Right hindlimb (tissue), 1 donor: ENCODE measurements at regions not wholly inside any gene's neighbourhood (a gene's known extent, or its start where the extent isn't known, plus 50 kb on each side); places are given as distances from the start of the nearest gene placed in this dataset.

Experiments used
- DNase-seq: peaks from one replicate; pipeline ENCODE4 v3.0.0-alpha.2; 2018

DNA sequence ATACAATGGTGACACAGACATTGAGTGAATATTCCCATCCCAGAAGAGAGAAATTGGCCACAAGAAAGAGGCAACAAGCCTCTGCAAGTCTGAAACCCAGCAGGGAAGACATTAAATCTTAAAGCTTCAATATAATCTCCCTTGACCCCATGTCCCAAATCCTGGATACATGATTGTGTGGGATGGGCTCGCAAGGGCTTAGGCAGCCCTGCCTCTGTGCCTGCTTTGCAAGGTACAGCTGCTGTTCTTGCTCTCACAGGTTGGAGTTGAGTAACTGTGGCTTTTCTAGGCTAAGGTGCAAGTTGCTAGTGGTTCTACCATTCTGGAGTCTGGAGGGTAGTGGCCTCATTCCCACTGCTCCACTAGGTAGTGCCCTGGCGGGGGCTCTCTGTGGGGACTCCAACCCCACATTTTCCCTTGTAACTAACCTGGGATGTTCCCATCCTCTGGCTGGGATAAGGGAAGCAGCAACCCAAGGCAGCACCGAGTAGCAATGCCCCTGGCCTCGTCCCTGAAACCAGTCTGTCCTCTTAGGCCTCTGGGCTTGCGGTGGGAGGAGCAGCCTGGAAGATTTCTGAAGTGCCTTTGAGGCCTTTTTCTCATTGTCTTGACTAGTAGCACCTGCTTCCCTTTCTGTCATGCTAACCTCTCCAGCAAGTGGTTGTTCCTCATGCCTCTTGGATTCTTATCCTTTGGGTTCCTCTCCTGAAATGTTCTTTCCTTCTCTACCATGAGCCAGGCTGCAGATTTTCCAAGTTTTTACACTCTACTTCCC is 90.0 kb downstream of the FAM174B start:
- DNase-seq, result no peak

DNA sequence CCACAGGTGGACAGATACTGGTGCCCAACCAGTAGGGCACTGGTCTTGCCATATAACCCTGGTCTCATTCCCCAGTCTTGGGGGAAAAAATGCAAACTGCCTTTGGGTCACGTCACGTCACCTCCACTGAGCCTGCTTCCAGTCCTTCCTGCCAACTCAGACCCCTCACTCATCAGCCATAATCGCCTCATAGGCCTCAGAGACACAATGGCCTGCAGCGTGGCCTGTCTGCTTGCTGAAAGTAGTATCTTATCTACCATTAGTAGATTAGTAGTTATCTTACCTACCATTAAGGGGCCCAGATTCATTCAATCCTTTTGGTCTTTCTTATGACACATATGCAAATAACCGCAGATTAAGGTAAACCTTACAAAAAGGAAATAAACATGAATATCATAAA is 93.8 kb downstream of the FAM174B start:
- DNase-seq, result no peak

DNA sequence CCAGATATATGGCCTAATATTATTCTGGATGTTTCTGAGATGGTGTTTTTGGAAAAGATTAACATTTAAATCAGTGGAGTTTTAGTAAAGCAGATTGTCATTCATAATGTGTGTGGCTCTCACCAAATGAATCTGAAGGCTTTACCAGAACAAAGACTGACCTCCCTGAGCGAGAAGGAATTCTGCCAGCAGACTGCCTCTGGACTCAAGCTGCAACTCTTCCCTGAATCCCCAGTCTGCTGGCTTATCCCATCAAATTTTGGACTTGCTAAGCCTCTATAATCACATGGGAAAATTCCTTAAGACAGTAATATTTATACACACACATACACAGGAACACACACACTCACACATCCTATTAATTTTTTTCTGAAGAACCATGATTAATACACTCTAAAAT is 102.3 kb downstream of the FAM174B start:
- DNase-seq, result no peak

DNA sequence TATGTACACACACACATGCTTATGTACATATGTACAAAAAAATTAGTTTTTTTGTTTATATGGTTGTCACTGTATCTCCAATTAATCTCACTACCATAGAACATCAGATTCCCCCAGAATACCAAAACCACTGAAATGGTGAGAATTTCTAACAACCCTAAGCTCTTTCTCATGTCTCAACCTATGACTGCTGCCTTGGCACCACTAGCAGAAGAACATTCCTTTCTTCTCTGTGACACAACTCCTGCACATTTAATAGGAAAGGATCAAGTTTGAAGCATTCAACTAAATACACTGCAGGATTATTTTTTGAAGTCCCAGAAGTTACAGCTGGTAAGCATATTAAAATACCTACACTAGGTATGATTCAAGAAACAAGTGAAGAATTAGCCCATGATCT is 109.6 kb downstream of the FAM174B start:
- no peak for DNase-seq

DNA sequence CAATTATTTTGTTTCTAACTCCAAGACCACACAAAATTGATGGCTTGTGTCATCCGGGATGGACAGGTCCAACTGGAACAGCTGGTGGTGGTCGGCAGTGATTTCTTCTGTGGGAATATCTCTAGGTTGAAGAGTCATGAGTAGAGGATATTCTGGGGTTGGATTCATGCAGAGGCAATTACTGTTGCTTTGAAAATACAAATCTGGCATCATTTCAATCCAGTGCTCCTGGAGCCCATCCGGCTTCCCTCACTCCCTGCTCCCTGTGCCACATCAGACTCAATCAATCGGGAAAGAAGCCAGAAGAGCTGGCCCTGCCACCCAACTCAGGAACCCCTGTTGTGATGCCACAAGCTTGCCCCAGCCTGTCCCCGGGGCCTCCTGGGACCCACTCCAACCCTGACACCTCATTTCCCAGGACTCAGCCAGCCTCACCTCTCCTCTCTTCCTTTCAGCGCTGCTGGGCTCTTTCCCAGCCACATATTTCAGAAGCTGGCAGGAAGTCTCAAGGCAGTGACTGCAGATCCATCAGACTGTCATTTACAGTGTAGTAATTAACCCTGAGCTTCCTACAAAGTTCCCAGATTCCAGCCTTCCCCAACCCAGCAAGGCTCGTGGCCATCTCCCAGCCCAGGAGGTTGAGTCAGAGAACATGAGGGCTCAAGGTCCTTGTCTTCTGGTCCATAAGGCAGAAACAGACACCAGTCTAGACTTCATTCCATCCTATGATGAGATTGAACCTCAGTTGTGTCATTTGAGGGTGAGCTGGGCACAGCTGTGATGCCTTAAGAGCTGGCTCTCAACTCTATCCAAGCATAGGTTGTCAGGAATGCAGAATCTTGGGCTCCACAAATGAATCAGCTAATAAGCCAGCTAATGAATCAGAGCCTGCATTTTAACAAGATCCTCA is 114.0 kb downstream of the FAM174B start:
- peak; percentile 34 for DNase-seq

DNA sequence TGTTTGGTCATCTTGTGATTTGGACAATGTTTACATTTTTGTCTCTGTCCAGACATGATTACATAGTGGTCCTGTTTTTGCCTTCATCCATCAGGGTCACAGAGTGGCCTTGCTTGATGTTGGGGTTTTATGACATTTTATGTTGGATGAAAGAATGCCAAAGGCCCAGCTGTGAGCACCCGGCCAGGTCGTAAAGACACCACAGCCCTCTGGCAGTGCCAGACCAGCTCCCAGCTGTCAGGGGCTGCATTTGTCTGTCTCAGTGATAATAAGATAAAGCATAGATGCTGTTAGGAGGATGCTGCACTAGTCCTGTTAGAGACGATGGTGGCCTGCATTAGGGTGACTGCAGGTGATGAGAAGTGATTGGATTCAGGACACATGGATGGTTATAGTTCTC is 117.5 kb downstream of the FAM174B start:
- DNase-seq, result no peak

DNA sequence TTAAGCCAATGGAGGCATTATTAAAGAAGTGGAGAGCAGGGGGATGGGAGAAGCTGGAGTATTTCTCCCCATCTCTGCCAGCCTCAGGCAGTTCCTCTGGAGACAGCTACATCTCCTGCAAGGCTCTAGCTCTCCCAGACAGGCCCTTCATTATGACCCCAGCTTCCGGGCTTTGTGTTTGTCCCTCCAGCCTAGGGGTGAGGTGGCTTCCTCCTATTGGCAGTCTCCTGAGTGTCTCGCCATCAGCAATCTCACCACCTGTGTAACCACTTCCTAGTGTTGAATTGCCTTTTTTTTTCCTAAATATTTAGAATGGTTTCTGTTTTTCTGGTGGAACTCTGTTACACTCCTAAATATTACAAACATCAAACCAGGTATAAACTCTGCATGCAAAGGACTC is 122.3 kb downstream of the FAM174B start:
- no peak for DNase-seq

DNA sequence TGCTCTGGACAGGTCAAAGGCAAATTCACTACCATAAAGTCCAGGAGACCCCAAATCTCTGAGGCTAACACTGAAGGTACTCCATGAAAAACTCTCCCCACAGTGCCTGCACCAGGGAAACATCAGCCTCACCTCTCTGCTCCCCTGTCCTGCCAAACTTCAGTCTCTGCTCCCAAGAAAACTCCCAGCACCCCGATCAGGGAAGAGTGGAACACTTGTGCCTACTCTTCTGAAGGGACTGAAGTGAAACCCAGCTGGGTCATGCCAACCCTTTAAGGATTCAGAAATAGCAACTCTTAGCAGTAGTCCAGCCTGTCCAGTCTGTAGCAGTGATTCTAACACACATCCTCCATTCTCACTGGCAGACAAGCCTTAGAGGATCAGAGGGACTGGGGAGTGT is 124.2 kb downstream of the FAM174B start:
- DNase-seq, result no peak

DNA sequence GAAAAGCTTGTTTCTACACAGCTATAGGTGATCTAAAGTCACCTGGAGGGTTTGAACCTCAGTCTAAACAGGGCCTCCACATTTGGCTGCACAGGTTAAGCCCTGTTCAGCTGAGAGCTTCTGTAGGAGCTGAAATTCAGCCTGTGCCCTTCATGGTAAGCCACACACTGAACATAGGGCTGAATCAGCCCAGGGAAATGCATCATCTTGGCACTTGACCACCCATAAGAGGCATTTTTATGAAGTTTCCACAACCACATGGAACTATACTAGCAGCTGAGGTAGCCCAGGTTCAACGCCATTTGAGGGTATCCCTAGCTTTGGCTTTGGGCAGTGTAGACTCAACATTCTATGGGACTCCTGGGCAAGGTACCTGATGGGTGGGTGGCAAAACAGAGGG is 126.8 kb downstream of the FAM174B start:
- DNase-seq, result no peak

DNA sequence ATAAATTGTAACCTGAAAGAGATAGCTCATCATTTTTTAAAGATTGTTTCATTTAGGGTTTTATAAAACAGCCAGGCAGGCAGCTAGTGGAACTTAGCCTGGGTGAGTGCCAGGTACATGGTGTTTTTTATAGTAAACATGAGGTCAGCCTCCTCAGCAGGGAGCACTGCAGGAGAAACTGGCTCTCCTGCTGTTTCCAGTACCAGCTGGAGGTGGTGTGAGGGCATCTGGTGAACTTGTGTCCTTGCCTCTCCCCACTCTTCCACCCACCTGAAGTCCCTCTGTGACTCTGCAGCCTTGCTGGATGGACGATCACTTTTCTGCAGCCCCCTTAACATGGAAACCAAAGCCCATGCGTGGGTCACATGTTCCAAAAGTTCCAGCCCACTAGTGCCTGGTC is 128.4 kb downstream of the FAM174B start:
- no peak for DNase-seq

DNA sequence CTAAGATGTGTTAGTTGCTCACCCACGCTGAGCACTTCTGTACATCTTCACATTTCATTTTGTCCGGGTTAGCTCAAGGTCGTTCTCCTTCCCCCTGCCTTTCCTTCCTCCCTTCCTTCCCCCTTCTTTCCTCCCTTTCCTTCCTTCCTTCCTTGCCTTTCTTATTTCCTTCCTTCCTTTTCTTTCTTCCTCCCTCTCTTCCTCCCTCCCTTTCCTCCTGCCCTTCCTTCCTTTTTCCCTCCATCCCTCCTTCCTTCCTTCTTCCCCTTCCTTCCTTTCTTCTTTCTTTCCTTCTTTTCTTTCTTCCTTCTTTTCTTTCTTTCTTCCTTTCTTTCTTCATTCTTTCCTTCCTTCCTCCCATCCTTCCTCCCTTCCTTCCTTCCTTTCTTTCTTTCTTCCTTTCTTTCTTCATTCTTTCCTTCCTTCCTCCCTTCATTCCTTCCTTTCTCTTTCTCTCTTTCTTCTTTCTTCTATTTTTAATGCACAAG is 129.8 kb downstream of the FAM174B start:
- no peak for DNase-seq

DNA sequence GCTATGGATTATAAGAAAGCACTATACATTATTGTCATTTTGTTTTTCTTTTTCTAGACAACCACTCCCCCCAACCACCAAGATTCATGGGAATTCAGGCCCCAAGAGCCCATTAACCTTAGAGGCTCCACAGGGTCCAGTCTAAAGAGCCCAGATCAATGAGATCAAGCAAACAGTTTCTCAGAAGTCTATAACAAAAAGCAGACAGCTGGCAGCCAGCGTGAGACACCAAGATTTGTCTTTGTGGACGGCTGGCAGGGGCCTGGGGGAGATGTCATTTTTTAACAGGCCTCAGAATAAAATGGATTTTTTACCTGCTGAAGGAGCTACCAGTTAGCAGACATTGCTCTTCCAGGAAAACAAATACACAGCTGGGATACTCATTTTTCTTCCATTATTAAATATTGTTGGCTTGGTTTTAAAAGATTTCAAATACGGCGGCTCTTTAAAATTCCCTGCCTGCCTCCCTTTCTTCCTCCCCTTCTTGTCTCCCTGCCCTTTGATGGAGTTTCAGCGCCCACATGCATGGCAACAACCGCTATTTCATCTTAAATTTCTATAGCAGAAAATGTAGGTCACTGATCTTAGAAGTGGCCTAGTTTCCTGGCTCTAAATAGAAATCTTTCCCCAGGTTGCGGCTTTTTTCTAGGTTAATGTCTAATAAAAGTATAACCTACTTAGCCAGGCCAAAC is 130.6 kb downstream of the FAM174B start:
- DNase-seq, result no peak

DNA sequence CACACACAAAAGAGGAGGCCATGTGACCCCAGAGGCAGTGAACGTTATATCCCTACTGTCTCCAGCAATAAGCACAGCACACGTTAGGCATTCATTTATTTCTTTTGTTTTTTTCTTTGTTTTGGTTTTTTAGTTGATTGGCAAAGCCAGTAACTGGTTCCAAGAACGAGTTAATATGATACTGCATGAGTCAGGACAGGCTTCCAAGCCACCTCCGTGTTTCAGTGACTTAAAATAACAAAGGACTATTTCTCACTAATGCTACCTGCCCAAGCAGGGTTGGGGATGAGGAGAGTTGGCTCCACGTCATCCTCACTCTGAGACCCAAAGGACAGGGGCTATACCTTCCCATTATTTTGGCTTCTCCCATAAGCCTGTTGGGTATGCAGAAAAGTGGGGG is 130.5 kb downstream of the ST8SIA2 start:
- DNase-seq, result no peak

DNA sequence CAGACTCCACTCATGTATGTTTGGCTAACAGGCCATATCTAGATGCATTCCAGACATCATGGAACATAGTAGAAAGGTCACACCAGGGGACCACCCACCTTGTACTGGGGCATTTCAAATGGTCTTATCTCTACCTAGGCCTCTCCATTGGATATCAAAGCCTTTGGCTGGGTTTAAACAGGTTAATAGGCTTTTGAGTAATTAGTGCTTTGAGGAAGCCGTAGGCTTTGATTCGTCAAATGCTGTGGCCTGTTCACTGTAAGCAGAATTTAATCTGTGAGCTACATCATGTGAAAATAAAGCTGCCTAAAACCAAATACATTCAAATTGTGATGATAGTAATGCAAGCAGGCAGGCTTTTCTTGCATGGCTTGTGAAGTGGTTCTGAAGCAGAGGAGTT is 129.5 kb downstream of the ST8SIA2 start:
- DNase-seq, result no peak

DNA sequence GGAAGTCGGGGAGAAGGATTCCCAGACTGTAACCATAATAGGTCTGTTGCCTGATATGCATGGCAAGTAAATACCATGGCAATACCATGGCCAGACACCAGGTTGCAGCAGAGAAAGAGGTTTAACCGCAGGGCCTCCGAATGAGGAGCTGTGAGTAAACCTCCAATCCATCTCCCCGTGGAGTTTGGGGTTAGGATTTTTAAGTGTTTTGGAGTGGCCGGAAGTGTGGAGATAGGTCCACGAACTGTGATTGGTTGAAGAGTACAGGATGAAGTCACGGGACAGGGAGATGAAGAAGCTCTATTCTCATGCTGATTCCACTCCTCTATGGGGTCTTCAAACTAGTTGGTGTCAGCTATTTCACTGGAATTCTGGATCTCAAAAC is 127.9 kb downstream of the ST8SIA2 start:
- peak; percentile 90 for DNase-seq

DNA sequence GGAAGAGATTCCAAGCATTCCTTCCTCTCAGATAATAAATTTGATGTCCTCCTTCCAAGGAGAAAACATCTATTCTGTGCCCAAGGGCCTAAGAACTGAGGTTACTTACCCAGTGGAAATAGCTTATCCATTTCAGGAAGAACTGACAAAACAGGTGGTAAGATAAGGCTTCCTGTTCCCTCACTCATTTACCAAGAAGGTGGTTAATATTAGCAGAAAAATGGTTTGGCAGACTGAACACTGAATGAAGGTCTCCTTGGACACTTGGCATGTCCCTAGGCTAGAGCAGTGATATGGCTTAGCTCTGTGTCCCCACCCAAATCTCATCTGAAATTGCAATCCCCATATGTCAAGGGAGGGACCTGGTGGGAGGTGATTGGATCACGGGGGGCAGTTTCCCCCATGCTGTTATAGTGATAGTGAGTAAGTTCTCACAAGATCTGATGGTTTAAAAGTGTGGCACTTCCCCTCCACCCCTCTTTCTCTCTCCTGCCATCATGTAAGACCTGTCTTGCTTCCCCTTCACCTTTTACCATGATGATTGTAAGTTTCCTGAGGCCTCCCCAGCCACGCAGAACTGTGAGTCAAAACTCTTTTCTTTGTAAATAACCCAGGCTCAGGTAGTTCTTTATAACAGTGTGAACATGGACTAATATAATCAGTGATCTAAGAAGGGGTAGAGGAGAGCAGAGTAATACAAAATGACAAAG is 127.4 kb downstream of the ST8SIA2 start:
- DNase-seq, result no peak

DNA sequence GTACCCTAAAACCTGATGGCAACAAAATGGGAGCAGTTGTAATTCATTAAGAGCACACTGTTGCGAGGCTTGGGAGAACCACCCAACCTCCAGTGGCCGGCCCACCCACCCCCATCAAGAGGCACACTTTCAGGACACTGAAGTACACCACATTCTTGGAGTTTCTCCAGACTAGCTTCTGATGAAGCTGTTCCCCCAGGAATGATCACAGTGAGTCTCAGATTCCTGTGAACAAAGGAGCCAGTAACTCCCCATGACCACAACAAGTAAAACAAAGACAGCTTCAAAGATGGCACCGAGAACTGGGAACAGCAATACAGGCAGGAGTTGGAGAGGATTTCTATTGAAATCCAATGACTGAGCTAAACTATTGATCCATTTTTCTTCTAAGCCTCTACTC is 126.0 kb downstream of the ST8SIA2 start:
- DNase-seq, result no peak
